ENCODE measurements at regions not wholly inside any gene's neighbourhood (a gene's known extent, or its start where the extent isn't known, plus 50 kb on each side); places are given as distances from the start of the nearest gene placed in this dataset.

DNA sequence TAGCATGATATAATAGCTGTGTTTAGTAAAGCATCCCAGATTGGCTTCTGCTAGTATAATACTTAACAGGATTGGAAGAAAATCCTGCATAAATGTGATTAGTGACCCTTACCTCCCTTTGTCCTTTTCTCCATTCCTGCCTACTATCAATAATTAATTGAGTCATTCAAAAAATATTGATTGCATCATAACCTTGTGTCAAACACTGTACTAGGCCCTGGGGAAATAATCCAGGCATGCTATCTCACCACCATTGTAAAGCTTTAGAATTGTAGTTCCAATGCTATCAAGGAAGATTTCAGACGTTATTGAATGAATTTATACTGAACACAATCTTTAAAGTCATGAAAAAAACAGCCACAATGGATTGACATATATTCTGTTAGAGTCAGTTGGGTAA is 378.6 kb upstream of the DDHD1 start:
- Histone ChIP-seq H3K4me1 (ENCODE audit: insufficient read depth, low read length, severe bottlenecking) (no peaks in the 10 kb centered on the region), H3K27ac (ENCODE audit: low read depth, low read length, poor library complexity, severe bottlenecking) (no peak overlapping the region), H2AFZ (ENCODE audit: low read length) (no peak overlapping the region), H3K27me3 (ENCODE audit: insufficient read depth, low read length) (no peaks in the 10 kb centered on the region; the same call in 1 of the 2 replicates), H3K4me2 (ENCODE audit: low read length) (no peak overlapping the region), H3K4me3 (ENCODE audit: low read depth, low read length, poor library complexity, severe bottlenecking) (no peak overlapping the region), H4K20me1 (ENCODE audit: insufficient read depth, low read length) (no peaks in the 10 kb centered on the region), H3K36me3 (ENCODE audit: insufficient read depth, low read length) (no peaks in the 10 kb centered on the region), H3F3A (ENCODE audit: insufficient read depth, low read length) (no peaks in the 10 kb centered on the region), H3K9me3 (ENCODE audit: low read length) (no peaks in the 10 kb centered on the region), H3K9ac (ENCODE audit: low read length) (no peak overlapping the region), H3K79me2 (ENCODE audit: insufficient read depth, low read length) (no peaks in the 10 kb centered on the region), H3K9me2 (ENCODE audit: low read depth, low read length) (no peaks in the 10 kb centered on the region)
- TF ChIP-seq EZH2 (IDR thresholded peaks at IDR 0.05; ENCODE audit: borderline replicate concordance, low read length) = no peak
- TF ChIP-seq, protein P1, sequence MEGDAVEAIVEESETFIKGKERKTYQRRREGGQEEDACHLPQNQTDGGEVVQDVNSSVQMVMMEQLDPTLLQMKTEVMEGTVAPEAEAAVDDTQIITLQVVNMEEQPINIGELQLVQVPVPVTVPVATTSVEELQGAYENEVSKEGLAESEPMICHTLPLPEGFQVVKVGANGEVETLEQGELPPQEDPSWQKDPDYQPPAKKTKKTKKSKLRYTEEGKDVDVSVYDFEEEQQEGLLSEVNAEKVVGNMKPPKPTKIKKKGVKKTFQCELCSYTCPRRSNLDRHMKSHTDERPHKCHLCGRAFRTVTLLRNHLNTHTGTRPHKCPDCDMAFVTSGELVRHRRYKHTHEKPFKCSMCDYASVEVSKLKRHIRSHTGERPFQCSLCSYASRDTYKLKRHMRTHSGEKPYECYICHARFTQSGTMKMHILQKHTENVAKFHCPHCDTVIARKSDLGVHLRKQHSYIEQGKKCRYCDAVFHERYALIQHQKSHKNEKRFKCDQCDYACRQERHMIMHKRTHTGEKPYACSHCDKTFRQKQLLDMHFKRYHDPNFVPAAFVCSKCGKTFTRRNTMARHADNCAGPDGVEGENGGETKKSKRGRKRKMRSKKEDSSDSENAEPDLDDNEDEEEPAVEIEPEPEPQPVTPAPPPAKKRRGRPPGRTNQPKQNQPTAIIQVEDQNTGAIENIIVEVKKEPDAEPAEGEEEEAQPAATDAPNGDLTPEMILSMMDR (IDR thresholded peaks at IDR 0.05; ENCODE audit: low read length) = no peak

DNA sequence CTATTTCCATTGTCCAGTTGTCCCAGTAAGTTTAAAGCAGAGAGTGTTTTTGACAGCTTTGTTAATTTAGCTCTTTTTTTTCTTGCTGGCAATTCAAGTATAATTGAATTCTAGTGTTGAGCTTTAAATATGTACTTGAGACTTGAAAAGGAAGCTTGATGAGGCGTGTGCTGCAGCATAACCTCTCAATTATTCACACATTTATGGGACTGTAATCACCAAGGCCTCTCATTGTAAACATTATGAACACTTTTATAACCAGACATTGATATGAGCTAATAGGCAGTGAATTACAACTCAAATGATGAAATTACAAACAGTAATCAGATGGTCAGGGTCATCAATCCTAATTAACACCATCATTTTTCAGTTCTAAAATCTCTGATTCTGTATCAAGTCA is 378.0 kb upstream of the DDHD1 start:
- Histone ChIP-seq H3K4me1 (ENCODE audit: insufficient read depth, low read length, severe bottlenecking) (no peaks in the 10 kb centered on the region), H3F3A (ENCODE audit: insufficient read depth, low read length) (no peaks in the 10 kb centered on the region), H3K4me2 (ENCODE audit: low read length) (no peak overlapping the region), H3K27ac (ENCODE audit: low read depth, low read length, poor library complexity, severe bottlenecking) (no peak overlapping the region), H3K36me3 (ENCODE audit: insufficient read depth, low read length) (no peaks in the 10 kb centered on the region), H3K4me3 (ENCODE audit: low read depth, low read length, poor library complexity, severe bottlenecking) (no peak overlapping the region), H2AFZ (ENCODE audit: low read length) (no peak overlapping the region), H3K79me2 (ENCODE audit: insufficient read depth, low read length) (no peaks in the 10 kb centered on the region), H3K9me2 (ENCODE audit: low read depth, low read length) (no peaks in the 10 kb centered on the region), H4K20me1 (ENCODE audit: insufficient read depth, low read length) (no peaks in the 10 kb centered on the region), H3K9me3 (ENCODE audit: low read length) (no peaks in the 10 kb centered on the region), H3K27me3 (ENCODE audit: insufficient read depth, low read length) (no peaks in the 10 kb centered on the region; the same call in 1 of the 2 replicates), H3K9ac (ENCODE audit: low read length) (no peak overlapping the region)
- TF ChIP-seq, protein P1 (IDR thresholded peaks at IDR 0.05; ENCODE audit: low read length) = no peak
- TF ChIP-seq EZH2 (IDR thresholded peaks at IDR 0.05; ENCODE audit: borderline replicate concordance, low read length) = no peak

DNA sequence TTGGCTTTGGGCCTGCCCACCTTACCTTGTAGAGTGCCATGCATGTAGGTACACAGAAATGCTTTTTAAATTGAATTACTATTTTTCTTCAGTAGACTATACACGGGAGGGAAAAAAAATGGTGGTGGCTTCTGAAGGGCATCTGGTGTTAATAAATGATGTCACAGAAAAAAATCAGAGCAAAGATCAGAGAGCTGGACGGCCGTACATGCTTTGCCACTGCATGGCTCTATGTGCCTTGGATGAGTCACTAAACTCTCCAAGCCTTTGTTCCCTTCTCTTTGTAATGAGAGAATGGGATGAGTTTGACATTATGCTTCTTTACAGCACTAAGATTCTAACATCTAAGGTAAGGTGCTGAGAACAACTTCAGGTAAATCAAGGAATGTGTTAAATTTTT is 376.4 kb upstream of the DDHD1 start:
- H3K9me2 ChIP-seq (ENCODE audit: low read depth, low read length) = no peaks in the 10 kb centered on the region

More for the DNA sequence above, 376.4 kb upstream of the DDHD1 start:
- Histone ChIP-seq H3K4me2 (ENCODE audit: low read length) (no peak overlapping the region), H3K9me3 (ENCODE audit: low read length) (no peaks in the 10 kb centered on the region), H3K36me3 (ENCODE audit: insufficient read depth, low read length) (no peaks in the 10 kb centered on the region), H2AFZ (ENCODE audit: low read length) (no peak overlapping the region), H3K27me3 (ENCODE audit: insufficient read depth, low read length) (no peaks in the 10 kb centered on the region; the same call in 1 of the 2 replicates), H3K79me2 (ENCODE audit: insufficient read depth, low read length) (no peaks in the 10 kb centered on the region), H3K4me1 (ENCODE audit: insufficient read depth, low read length, severe bottlenecking) (no peaks in the 10 kb centered on the region), H3K27ac (ENCODE audit: low read depth, low read length, poor library complexity, severe bottlenecking) (no peak overlapping the region), H3F3A (ENCODE audit: insufficient read depth, low read length) (no peaks in the 10 kb centered on the region), H3K4me3 (ENCODE audit: low read depth, low read length, poor library complexity, severe bottlenecking) (no peak overlapping the region), H4K20me1 (ENCODE audit: insufficient read depth, low read length) (no peaks in the 10 kb centered on the region), H3K9ac (ENCODE audit: low read length) (no peak overlapping the region)
- no peak for TF ChIP-seq EZH2 (IDR thresholded peaks at IDR 0.05; ENCODE audit: borderline replicate concordance, low read length)
- TF ChIP-seq, protein P1 (IDR thresholded peaks at IDR 0.05; ENCODE audit: low read length) = no peak
